A673 (cell line): ENCODE measurements at regions not wholly inside any gene's neighbourhood (a gene's known extent, or its start where the extent isn't known, plus 50 kb on each side); places are given as distances from the start of the nearest gene placed in this dataset.

Experiments
- BruUV-seq: library from RNA; stranded (reverse); fragments of 400-500 nt; replicated peaks from 2 replicates; lab custom pipeline; 2021; lab: Mats Ljungman, UMichigan
- CTCF ChIA-PET: fragments of 300-600 bp; sonication (Branson Sonifier 250); formaldehyde crosslinking; loops from one replicate; lab custom pipeline; 2022; ENCODE audit warnings: antibody characterized with exemption; lab: Charles Lee
- POLR2A ChIA-PET: fragments of 300-600 bp; sonication (Branson Sonifier 250); formaldehyde crosslinking; loops from one replicate; lab custom pipeline; 2022; ENCODE audit warnings: antibody characterized with exemption; ENCODE audit not compliant: low non-redundant PET; lab: Charles Lee
- DNase-seq: peaks from one replicate; pipeline ENCODE4 v3.0.0-alpha.2; 2015; ENCODE audit warnings: low spot score
- H3K27ac ChIP-seq: fragments of 200-600 bp; sonication (generic); 2 replicates; pipeline ENCODE4 v1.5.1; 2016; ENCODE audit warnings: mixed run types, low read depth, mild to moderate bottlenecking, mixed read lengths, antibody characterized with exemption, low read length; ENCODE audit not compliant: poor library complexity, severe bottlenecking
- H3K27me3 ChIP-seq: fragments of 200-600 bp; sonication (generic); replicated peaks from 2 replicates; pipeline ENCODE4 v1.6.1; 2017; ENCODE audit warnings: mixed run types, low read depth, mild to moderate bottlenecking, mixed read lengths, antibody characterized with exemption, low read length; ENCODE audit not compliant: insufficient read depth, poor library complexity
- H3K36me3 ChIP-seq: fragments of 200-600 bp; sonication (generic); 2 replicates; pipeline ENCODE4 v1.6.1; 2016; ENCODE audit warnings: mixed run types, mild to moderate bottlenecking, mixed read lengths, antibody characterized with exemption, low read length; ENCODE audit not compliant: insufficient read depth, poor library complexity, severe bottlenecking
- H3K4me1 ChIP-seq: fragments of 200-600 bp; sonication (generic); 2 replicates; pipeline ENCODE4 v1.6.1; 2017; ENCODE audit warnings: mixed run types, mild to moderate bottlenecking, mixed read lengths, antibody characterized with exemption, low read length; ENCODE audit not compliant: insufficient read depth, poor library complexity, severe bottlenecking
- H3K4me3 ChIP-seq: fragments of 200-600 bp; sonication (generic); 2 replicates; pipeline ENCODE4 v1.5.1; 2016; ENCODE audit warnings: low read depth, mixed run types, mild to moderate bottlenecking, mixed read lengths, low read length; ENCODE audit not compliant: poor library complexity, severe bottlenecking
- H3K9me3 ChIP-seq: fragments of 200-600 bp; sonication (generic); 2 replicates; pipeline ENCODE4 v1.6.1; 2016; ENCODE audit warnings: mixed run types, low read depth, mild to moderate bottlenecking, mixed read lengths, antibody characterized with exemption, low read length; ENCODE audit not compliant: poor library complexity, severe bottlenecking
- EZH2 ChIP-seq: fragments of 200-600 bp; sonication (generic); IDR thresholded peaks from 2 replicates; pipeline ENCODE4 v1.6.1; 2017; ENCODE audit warnings: borderline replicate concordance, low read depth, mild to moderate bottlenecking, mixed read lengths, antibody characterized with exemption, low read length; ENCODE audit not compliant: poor library complexity, severe bottlenecking
- intact Hi-C: fragments of 100-400 bp; cut with micrococcal nuclease; formaldehyde crosslinking; loops from one replicate; pipeline ENCODE4 v1.10.0; 2022; ENCODE audit not compliant: unreplicated experiment
- TF ChIP-seq, protein P1 (sequence below): fragments of 300-800, 200-600 bp; sonication (generic); conservative IDR thresholded peaks from 2 replicates; pipeline ENCODE4 v1.5.1; 2017; ENCODE audit warnings: low read depth, mild to moderate bottlenecking, antibody characterized with exemption, low read length, moderate library complexity, mixed read lengths

DNA sequence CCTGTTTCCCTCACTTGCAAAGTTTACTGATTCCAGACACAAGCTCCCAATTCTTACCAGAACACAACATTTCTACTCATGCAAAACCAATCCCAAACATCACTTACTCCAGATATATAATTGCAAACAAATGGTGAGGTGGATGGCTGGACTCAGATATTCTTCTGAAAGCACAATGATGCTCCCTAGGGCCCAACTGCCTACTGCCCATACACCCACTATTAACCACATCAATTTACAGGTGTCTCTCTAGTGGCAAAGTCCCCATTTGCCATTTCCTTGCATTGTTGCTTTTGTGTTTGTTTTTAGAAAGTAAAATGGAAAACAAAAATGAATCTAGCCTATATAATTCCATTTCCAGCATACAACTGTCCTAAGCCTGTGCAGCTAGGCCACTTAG is 320.9 kb upstream of the PRDM1 start:
- TF ChIP-seq EZH2: no peak
- TF ChIP-seq, protein P1, sequence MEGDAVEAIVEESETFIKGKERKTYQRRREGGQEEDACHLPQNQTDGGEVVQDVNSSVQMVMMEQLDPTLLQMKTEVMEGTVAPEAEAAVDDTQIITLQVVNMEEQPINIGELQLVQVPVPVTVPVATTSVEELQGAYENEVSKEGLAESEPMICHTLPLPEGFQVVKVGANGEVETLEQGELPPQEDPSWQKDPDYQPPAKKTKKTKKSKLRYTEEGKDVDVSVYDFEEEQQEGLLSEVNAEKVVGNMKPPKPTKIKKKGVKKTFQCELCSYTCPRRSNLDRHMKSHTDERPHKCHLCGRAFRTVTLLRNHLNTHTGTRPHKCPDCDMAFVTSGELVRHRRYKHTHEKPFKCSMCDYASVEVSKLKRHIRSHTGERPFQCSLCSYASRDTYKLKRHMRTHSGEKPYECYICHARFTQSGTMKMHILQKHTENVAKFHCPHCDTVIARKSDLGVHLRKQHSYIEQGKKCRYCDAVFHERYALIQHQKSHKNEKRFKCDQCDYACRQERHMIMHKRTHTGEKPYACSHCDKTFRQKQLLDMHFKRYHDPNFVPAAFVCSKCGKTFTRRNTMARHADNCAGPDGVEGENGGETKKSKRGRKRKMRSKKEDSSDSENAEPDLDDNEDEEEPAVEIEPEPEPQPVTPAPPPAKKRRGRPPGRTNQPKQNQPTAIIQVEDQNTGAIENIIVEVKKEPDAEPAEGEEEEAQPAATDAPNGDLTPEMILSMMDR: no peak
- CTCF ChIA-PET: no interaction called here
- no TSS peak for BruUV-seq
- H3K36me3 ChIP-seq: no peaks in the 10 kb centered on the region
- POLR2A ChIA-PET: no interaction called here
- H3K9me3 ChIP-seq: no peaks in the 10 kb centered on the region
- no peaks in the 10 kb centered on the region for H3K27me3 ChIP-seq
- no peak overlapping the region for H3K27ac ChIP-seq
- no peak overlapping the region for H3K4me3 ChIP-seq
- intact Hi-C loops: no loop called here
- DNase-seq: no peak
- no peaks in the 10 kb centered on the region for H3K4me1 ChIP-seq

DNA sequence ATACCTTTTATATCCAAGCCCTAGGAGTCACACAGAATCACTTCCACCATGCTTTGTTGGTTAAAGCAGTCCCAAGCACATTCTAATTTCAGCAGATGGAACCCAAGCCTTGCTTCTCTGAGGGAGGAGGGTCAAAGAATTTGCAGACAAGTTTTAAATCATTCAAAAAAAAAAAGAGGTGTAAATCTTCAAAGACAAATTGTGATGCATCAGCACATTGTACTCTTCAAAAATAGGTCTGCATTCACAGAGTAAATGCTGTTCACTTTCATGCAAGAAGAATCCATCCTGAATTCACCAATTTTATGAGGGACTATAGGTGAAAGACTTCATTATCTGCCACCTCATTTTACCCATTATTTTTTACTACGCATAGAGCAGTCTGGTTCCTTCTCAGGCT is 321.8 kb upstream of the PRDM1 start:
- ChIA-PET POLR2A (no interaction called here), CTCF (no interaction called here)
- Histone ChIP-seq H3K36me3 (no peaks in the 10 kb centered on the region), H3K4me1 (no peaks in the 10 kb centered on the region), H3K27me3 (no peaks in the 10 kb centered on the region), H3K27ac (no peak overlapping the region), H3K4me3 (no peak overlapping the region), H3K9me3 (no peaks in the 10 kb centered on the region)
- DNase-seq: no peak
- BruUV-seq: no TSS peak
- intact Hi-C loops: no loop called here
- TF ChIP-seq, protein P1: no peak
- TF ChIP-seq EZH2: no peak

DNA sequence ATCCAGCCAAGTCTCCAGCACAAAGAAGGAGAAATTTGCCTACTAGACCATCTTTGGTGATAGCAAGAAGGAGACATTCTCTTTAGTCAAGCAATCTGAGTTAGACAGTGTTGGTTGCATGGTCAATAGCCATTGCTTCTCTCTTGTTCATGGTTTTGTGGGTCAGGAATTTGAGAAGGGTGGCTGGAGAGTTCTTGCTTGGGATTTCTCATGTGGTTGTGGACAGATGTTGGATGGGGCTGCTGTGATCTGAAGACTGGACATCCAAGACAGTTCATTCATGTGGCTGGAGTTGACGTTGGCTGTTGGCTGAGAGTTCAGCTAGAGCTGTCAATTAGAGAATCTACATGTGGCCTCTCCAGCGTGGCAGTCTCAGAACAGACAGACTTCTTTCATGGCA is 322.3 kb upstream of the PRDM1 start:
- H3K27ac ChIP-seq: no peak overlapping the region
- H3K4me3 ChIP-seq: no peak overlapping the region
- H3K9me3 ChIP-seq: no peaks in the 10 kb centered on the region
- no peak for TF ChIP-seq EZH2
- TF ChIP-seq, protein P1: no peak
- intact Hi-C loops: no loop called here
- H3K36me3 ChIP-seq: no peaks in the 10 kb centered on the region
- H3K4me1 ChIP-seq: no peaks in the 10 kb centered on the region
- BruUV-seq: no TSS peak
- POLR2A ChIA-PET: no interaction called here
- no peaks in the 10 kb centered on the region for H3K27me3 ChIP-seq
- no peak for DNase-seq
- CTCF ChIA-PET: no interaction called here

DNA sequence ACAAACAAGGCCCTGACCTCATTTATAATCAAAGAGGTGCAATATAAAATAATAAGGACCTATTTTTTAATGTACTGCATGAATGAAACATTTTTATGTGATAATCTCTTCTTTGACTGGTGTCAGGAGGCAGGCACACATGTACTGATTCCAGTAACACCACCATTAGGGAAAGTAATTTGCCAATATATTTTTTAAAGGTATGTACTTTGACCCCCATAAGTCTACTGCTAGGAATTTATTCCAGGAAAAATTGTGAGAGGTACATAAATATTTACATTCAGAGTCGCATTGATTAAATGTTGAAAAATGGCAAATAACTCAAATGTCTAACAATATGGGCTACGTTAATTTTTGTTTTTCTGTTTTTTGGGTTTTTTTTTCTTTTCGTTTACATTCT is 325.4 kb upstream of the PRDM1 start:
- no peak for DNase-seq
- Histone ChIP-seq H3K27ac (no peak overlapping the region), H3K9me3 (no peaks in the 10 kb centered on the region), H3K4me3 (no peak overlapping the region), H3K36me3 (no peaks in the 10 kb centered on the region), H3K4me1 (no peaks in the 10 kb centered on the region), H3K27me3 (no peaks in the 10 kb centered on the region)
- ChIA-PET POLR2A (no interaction called here), CTCF (no interaction called here)
- TF ChIP-seq, protein P1: no peak
- TF ChIP-seq EZH2: no peak
- intact Hi-C loops: no loop called here
- no TSS peak for BruUV-seq
